Astrocyte of the cerebellum (primary cell): ENCODE measurements at regions not wholly inside any gene's neighbourhood (a gene's known extent, or its start where the extent isn't known, plus 50 kb on each side); places are given as distances from the start of the nearest gene placed in this dataset.

Experiments
- DNase-seq: peaks from one replicate; pipeline ENCODE4 v3.0.0-alpha.2; 2011; ENCODE audit warnings: low read depth
- H3K4me3 ChIP-seq: 2 replicates; pipeline ENCODE4 v1.5.1; 2011; ENCODE audit warnings: mild to moderate bottlenecking, low read depth, low read length, moderate library complexity
- in situ Hi-C: cut with HindIII; loops from 2 replicates; pipeline ENCODE4 v1.10.0; 2017; ENCODE audit warnings: low sequenced_read_pairs
- TF ChIP-seq, protein P1 (sequence below): IDR thresholded peaks from 2 replicates; pipeline ENCODE4 v1.5.1; 2012; ENCODE audit warnings: low read length, low read depth, moderate library complexity, mild to moderate bottlenecking; ENCODE audit errors: missing control alignments

DNA sequence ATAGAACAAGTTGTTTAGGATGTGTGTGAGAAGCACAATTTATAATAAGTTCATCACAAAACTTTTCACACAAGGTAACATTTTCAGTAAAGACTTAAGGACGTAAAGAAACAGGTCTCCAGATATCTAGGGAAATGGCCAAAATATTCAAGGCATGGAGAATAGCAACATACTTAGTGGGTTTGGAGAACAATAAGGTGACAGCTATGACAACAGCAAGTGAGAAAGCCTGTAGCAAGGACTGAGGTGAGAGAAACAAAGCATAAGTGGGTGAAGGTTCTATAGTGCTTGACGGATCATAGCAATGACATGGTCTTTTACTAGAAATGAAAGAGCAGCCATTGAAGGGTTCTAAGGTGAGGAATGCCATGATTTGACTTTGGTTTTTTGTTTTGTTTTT, 1337.3 kb downstream of the PCDH18 start:
- in situ Hi-C loops = no loop called here
- DNase-seq = no peak
- no peak overlapping the region for H3K4me3 ChIP-seq
- TF ChIP-seq, protein P1, sequence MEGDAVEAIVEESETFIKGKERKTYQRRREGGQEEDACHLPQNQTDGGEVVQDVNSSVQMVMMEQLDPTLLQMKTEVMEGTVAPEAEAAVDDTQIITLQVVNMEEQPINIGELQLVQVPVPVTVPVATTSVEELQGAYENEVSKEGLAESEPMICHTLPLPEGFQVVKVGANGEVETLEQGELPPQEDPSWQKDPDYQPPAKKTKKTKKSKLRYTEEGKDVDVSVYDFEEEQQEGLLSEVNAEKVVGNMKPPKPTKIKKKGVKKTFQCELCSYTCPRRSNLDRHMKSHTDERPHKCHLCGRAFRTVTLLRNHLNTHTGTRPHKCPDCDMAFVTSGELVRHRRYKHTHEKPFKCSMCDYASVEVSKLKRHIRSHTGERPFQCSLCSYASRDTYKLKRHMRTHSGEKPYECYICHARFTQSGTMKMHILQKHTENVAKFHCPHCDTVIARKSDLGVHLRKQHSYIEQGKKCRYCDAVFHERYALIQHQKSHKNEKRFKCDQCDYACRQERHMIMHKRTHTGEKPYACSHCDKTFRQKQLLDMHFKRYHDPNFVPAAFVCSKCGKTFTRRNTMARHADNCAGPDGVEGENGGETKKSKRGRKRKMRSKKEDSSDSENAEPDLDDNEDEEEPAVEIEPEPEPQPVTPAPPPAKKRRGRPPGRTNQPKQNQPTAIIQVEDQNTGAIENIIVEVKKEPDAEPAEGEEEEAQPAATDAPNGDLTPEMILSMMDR = no peak

DNA sequence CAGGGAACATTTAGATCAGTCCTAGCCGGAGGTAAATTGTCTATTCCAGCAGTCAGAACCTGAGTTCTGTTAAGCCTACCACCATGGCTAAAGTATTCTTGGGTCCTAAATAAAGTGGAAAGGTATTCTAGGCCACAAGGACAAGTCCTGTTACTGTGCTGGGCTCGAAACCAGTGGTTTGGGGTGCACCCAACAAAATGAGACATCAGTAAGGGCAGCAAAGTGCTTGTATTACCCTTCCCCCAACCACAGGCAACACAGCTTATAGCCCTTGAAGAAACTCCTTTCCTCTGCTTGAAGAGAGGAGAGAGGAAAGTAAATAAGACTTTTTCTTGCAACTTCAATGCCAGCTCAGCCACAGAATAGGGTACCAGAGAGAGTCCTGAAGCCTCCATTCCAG, 1345.6 kb downstream of the PCDH18 start:
- TF ChIP-seq, protein P1 = no peak
- in situ Hi-C loops = no loop called here
- no peak for DNase-seq

DNA sequence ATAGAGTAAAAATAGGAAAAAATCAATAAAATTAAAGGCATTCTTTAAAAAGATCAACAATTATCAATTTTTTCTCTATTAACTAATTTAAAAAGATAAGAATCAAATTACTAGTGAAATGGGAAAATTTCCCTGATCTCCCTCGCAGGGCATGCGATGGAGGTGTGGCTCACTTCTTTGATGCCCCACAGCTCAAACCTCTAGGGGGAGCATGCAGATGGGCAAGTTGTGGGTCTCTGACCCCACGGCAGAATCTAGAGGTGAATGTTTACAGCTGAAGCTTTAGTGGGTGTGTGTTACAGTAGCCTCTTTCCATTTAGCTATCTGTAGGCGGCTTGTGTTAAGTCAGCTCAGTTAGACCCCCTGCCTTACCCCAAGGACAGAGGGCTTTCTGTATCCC, 1348.8 kb downstream of the PCDH18 start:
- no peak for DNase-seq
- TF ChIP-seq, protein P1 = no peak
- in situ Hi-C loops = no loop called here
- H3K4me3 ChIP-seq = no peak overlapping the region

More for the DNA sequence above, 1345.6 kb downstream of the PCDH18 start:
- H3K4me3 ChIP-seq = no peak overlapping the region

DNA sequence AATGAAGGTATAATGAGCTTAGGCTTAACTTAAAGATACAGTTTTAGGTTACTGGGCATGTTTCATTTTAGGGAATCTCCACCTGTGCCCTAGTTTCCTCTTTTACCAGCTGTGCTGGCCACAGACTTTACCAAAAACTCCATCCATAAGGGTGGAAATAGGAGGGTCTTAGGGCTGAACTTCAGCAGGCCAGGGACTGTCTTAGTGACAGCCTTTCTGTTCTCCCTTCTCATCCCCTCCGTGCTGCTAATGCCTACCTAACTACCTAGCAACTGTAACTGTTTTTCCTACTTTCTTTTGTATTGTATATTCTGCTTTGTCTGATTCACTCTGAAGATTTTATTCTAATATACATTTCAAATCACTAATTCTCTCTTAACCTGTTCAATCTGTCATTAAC, 1375.3 kb downstream of the PCDH18 start:
- TF ChIP-seq, protein P1 = no peak
- DNase-seq = no peak
- in situ Hi-C loops = no loop called here
- H3K4me3 ChIP-seq = no peak overlapping the region

DNA sequence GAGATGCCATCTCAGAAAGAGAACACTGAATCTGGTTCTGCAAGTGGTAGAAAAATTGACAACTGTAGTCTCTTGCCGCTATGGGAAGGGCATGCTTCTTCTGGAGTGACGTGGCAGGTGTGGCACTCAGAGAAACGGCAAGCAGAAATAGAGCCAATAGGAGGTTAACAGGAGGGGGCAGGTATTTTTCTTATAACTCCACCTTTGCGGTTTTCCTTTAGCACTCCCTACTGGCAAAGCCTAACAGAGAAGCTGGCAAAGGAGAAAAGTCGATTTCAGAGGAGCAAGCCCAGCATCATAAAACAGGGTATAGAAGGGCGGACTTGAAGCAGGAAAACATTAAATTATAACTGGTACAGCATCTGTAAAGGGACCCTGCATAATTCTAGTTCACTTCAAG, 1382.2 kb downstream of the PCDH18 start:
- DNase-seq = no peak
- in situ Hi-C loops = no loop called here

DNA sequence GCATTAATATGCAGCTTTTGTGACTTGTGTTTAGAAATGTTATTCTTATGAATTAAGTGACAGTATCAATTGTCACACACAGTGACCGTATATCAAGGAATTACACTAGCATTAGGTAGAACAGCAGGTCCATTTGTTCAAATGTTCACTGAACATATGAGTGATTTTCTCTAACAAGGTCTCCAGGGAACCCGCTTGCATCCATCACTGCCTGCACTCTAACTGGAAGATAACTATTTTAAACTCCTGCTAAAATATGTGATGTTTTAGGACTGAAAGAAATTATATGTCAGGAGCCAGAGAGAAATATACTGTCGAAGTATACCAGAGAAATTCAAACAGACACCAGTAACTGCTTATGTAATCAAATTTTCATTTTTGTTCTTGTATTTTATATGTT, 1395.7 kb downstream of the PCDH18 start:
- H3K4me3 ChIP-seq = no peak overlapping the region
- in situ Hi-C loops = no loop called here
- no peak for DNase-seq
- TF ChIP-seq, protein P1 = no peak

More for the DNA sequence above, 1382.2 kb downstream of the PCDH18 start:
- TF ChIP-seq, protein P1 = no peak
- H3K4me3 ChIP-seq = no peak overlapping the region

DNA sequence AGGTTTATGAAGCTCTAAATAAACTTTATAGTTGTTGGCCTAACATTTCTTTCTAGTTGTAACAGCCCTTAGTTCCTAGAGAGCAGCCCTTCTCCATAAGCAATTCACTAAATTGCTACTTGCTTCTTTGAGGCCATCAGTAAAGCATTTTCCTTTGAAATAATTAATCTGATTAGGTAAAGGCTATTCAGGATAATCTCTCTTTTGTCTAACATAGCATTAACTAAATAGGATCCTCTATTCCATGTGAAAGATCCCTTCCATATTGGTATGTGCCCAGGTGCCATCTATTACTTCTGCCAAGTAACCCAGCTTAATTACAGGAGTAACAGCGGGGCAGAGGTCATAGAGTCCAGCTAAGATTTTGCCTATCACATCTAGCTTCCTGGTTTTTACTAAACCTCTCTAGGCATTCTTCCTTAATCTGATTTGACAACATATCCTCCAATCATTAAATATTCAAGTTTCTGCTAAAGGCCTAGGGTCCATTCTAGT, 1408.0 kb downstream of the PCDH18 start:
- H3K4me3 ChIP-seq = no peak overlapping the region
- no peak for DNase-seq
- in situ Hi-C loops = no loop called here
- TF ChIP-seq, protein P1 = no peak
